GM12874 (cell line): ENCODE measurements at regions not wholly inside any gene's neighbourhood (a gene's known extent, or its start where the extent isn't known, plus 50 kb on each side); places are given as distances from the start of the nearest gene placed in this dataset.

ENCODE experiments used
- CTCF ChIP-seq: IDR thresholded peaks from 2 replicates; pipeline ENCODE4 v1.5.1; 2011; ENCODE audit warnings: low read depth, mild to moderate bottlenecking, control low read depth, low read length, moderate library complexity; ENCODE audit not compliant: insufficient read depth

GRCh38 chr5:62980884-62981283 lies 402.3 kb downstream of the LRRC70 start:
- no peak for TF ChIP-seq CTCF

- TF ChIP-seq CTCF: no peak
Observed at GRCh38 chr5:62979472-62979871, 400.9 kb downstream of the LRRC70 start.

- no peak for TF ChIP-seq CTCF
Observed at GRCh38 chr5:62977661-62978060, 399.0 kb downstream of the LRRC70 start.

- no peak for TF ChIP-seq CTCF
Observed at GRCh38 chr5:62974623-62975022, 396.0 kb downstream of the LRRC70 start.

GRCh38 chr5:62969409-62970120 lies 390.9 kb downstream of the LRRC70 start:
- no peak for TF ChIP-seq CTCF

GRCh38 chr5:62964428-62964827 lies 385.8 kb downstream of the LRRC70 start:
- no peak for TF ChIP-seq CTCF

- no peak for TF ChIP-seq CTCF
Observed at GRCh38 chr5:62960781-62961180, 382.2 kb downstream of the LRRC70 start.
